IPS-NIHi7 (cell line): ENCODE measurements at regions not wholly inside any gene's neighbourhood (a gene's known extent, or its start where the extent isn't known, plus 50 kb on each side); places are given as distances from the start of the nearest gene placed in this dataset.

Experiments
- DNase-seq: peaks from one replicate; pipeline ENCODE4 v3.0.0; 2012; ENCODE audit warnings: mixed read lengths; ENCODE audit errors: extremely low spot score

DNA sequence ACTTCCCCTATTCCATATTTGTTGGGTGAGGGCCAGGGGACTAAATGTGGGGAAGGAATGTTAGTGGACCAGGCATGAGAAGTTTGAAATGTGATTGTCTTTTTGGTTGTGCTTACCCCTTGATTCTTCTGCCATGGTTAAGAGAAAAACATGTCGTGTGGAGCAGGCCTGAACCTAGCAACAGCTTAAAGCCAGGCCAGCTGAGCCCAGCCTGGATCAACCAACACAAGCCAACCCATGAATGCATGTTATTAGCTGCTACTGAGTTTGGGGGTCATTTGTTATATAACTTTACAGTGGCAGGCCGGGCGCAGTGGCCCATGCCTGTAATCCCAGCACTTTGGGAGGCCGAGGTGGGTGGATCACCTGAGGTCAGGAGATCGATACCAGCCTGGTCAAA, 52.4 kb upstream of the TRIO start:
- no peak for DNase-seq

DNA sequence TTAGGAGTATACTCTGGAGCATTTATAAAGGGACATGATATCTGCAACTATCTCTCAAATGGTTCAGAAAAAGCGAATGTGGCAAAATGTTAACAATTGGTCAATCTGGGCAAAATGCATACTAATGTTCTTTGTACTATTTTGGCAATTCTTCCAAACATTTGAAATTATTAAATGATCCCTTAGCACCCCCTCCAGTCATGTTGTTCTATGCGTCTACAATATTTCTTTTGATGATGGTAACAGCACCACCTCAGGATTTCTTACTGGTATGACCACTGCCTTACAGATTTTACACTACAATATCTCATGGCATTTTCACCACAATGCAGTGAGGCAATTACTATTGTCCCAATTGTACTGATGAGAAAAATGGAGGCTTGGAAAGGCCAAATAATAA, 52.9 kb upstream of the TRIO start:
- no peak for DNase-seq

DNA sequence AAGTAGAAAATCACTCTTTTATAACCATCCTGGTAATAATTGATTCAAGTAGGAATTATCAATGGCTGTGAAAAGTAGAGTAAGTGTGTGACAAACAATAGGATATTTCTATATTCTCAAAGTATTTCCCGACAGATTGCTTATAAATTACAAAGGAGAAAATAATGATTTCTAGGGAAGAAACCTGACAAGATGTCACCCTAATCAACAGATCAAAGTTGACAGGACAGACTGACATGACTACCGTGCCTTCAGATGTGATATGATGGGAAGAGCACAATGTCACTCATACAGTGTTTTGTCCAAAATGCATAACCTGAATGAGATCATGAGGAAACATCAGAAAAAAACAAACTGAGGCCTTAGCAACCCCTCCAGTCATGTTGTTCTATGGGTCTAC, 53.9 kb upstream of the TRIO start:
- no peak for DNase-seq

DNA sequence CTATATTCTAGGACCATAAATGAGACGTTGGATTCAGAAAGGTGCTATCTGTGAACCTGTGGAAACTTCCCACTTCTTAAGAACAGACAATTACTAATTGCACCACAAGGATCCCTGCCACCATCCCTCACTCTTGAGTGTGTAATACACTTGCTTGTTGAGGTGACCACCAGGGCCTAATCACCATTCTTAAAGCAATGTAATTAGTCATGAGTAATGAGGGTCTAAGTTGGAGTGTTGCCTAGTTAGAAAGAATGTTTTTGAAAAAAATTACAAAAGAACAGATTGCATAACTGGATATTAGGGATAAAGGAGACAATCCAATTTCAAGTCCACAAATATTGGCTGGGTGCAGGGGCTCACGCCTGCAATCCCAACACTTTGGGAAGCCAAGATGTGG, 56.9 kb upstream of the TRIO start:
- no peak for DNase-seq

DNA sequence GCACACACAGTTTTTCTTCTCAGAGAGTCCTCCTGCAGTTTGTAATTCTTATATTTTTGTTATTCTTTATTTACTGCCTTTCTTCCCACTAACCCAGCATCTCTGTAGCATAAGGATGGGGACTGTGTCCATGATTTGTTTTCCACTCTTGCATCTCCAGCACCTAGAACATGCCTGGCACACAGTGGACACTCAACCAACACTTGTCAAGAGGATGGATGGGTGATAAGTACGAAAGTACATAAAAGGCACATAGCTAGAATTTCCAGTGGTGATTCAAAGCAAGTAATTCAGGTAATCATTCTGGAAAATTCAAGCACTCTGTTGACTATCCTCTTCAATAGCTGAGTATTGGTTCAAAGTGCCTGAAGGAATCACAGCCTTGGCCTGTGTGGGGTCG, 60.2 kb upstream of the TRIO start:
- no peak for DNase-seq

DNA sequence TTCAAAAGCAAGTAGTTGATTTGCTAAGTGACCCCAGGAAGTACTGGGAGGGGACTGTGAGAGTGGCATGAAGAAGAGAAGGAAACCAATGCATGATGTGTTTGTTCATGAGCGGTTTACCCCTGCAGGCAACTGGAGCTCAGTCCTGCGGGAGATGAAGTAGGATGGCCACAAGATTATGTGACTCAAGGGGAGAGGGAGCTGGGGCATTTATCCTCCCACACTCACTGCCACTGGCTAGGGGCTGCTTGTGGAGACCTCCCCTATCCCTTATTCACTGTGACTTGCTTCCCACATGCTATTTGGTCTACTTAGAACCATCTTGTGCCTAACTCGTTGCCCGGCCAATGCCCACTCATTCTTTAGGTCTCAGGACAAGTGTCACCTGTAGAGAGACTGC, 60.6 kb upstream of the TRIO start:
- DNase-seq = no peak

DNA sequence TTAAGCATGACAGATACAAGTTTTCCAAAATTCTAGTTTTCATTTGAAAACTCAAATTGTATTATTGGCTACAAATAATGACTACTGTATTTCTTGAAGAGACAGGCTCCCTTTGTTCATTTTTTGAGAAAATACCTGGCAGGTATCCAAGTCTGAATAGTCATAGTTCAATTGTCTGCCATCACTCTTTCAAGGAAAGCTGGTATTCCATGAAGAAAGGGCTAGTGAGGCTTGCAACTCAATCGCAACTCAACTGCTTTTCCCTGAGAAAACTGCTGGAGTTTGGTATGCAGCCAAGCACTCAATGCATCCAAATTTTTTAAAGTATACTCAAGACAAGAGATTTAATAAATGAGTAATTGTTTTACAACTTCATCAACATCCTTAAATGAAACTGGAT, 61.4 kb upstream of the TRIO start:
- no peak for DNase-seq

DNA sequence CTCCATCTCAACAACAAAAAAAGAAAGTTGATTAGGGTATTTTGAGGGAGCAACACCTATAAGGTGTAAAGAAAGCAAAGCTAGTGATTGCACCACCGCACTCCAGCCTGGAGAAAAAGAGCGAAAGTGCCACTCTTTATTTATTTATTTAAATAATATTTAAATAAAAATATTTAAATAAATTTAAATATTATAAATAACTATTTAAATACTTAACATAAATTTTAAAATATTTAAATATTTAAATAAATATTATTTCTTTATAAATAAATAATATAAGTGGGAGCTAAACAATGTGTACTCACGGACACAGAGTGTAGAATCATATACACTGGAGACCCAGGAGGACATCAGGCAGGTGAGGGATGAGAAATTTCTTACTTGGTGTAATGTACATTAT, 64.4 kb upstream of the TRIO start:
- DNase-seq = no peak

DNA sequence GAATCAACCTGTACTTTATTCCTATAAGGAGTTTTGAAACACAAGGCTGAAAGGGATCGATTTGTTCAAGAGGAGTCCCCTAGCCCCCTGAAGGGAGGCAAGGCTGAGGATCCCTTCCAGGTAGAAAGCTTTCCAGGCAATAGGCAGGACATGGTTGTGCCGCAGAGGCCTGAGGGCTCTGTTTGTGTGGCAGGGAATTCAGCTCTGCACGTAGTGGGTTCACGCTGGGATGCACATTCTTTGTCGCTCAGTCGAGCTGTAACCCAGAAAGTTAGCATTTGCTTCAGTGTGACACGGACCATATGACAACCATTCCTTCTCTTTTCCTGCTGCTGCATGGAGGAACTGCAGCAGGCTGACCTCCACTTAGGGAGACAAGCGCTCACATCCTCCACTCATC, 65.6 kb upstream of the TRIO start:
- no peak for DNase-seq

DNA sequence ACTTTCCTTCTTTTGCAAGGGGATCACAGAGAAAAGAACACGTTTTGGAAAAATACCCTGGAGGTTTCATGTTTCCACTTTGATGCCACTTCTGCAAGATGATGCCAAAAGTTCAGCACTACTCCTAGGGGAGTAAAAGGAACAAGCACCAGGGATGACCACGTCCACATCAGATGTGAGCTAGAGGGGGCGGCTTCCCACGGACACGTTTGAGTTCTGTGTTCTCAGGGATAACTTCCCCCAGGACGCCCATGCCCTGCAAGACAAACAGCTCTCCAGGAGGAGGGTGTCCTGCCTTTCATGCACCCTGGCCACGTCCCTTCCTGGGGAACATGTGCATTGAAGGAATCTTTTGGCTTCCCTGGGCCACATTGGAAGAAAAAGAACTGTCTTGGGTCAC, 66.6 kb upstream of the TRIO start:
- no peak for DNase-seq

DNA sequence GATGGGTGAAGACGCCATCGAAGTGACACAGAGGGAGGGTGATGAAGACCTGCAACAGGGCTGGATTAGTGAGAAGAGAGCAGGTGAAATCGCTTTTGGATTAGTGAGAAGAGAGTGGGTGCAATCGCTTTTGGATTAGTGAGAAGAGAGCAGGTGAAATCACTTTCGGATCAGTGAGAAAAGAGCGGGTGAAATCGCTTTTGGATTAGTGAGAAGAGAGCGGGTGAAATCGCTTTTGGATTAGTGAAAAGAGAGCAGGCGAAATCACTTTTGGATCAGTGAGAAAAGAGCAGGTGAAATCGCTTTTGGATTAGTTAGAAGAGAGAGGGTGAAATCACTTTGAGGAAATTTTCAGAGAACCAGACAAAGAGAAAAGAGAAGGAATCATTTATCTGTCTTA, 67.2 kb upstream of the TRIO start:
- DNase-seq = no peak

DNA sequence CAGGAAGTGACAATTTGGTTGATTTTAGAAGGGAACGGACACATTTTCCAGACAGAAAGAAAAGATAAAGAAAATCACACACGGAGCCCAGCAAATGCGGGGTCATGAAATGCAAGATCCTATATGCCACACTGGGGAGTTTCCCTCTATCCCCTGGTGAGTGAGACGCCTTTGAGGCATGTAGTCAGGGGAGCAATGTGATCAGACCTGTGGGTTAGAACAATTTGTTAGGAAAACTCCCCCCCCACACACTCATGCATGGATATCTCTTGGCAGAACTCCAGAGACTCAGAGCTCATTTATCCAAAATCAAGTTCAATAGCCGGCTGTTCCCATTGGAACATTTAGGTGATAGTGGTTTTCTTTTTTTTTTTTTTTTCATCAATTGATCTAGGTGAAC, 71.7 kb upstream of the TRIO start:
- no peak for DNase-seq

DNA sequence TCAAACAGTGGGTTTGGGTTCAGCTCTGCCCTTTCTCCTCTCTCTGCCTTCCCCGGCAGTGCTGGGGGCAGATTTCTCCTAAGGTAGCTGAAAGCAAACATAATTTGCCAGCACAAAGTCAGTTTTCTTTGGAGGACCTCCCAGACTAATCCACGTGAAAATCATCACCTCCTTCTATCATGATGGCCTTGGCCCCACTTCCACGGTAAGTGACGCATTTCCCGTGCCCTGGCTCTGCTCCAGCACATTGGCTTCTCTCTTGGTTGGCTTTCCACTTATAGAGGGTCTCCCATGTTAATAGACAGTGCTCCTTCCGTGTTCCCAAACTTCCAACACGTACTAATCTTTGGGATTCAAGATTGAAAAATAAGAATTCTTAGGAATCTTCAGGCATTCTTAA, 74.1 kb upstream of the TRIO start:
- no peak for DNase-seq

DNA sequence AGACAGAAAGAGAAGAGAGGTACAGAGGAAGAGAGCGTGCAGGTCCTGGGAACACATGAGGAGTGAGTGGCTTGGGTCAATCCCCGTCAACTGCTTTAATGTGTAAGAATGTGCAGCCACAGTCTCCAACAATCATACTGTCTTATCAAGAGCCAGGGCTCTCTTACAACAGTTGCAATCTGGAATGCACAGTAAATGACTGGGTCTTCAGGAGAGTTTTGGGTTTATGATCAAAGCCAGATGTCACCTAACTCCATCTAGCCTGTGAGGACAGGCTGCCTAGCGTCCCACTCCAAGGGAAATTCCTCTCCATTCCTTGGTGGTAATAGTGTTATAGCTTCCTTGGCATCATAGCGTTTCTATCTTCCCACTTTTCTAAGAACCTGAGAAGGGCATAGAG, 75.0 kb upstream of the TRIO start:
- DNase-seq = no peak

DNA sequence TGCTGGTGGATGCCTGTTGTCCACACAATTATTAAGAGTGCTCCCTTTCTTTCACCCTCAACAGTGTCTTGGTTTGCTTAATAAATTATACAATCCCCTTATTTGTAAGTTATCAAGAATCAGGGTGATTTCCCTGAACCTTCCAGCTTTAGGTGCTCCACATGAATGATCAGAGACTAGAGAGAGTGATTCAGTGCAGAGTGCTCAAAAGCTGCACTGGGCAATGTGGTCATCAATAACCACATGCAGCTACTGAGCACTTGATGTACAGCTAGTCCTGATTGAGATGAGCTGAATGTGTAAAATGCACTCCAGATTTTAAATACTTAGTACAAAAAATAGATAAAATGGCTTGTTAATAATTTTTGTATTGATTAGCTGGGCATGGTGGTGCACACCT, 76.8 kb upstream of the TRIO start:
- no peak for DNase-seq

DNA sequence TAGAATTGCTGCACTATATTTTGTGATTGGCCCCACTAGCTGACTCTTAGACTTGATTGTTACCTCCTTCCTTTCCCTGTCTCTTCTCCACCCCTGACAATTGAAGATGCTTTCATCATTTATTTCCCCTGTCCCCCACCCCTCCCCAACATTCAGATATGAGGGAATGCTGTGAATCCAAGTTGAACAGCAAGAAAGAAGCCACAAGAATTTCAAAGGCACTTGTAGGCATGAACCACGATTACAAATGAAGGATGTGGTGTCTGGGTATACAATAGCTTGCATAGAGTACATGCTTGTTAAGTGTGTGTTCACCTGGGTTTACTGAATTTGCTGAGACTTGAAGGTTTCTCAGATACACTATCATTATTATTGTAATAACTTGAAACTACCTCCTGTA, 78.3 kb upstream of the TRIO start:
- DNase-seq = no peak

DNA sequence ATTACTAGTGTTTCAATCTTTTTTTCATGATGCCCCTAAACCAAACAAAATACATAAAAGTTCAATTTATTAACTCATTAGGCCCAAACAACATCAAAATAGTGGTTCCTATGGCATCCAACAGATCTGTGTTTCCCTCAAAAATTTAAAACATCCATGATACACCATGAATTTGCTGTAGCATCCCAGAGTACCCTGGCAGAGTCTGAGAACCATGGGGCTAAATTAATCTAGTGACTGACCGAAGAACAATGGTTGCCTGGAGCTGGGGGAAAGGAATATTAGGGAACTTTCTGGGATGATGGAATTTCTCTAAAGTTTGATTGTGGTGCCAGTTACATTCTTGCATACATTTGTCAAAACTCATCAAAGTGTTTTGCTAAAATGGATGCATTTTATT, 79.5 kb upstream of the TRIO start:
- no peak for DNase-seq

DNA sequence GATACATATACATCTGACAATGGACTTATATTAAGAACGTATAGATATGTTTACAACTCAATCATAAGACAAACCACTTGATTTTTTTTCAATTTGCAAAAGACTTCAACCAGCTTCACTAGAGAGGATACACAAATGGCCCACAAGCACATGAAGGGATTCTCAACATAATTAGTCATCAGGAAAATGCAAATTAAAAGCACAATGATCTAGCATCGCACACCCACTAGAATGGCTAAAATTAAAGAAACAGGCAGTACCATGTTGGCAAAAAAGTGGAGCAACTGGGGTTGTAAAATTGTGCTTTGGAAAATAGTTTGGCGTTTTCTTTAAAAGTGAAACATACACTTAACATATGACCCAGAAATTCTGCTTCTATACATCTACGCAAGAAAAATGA, 80.0 kb upstream of the TRIO start:
- no peak for DNase-seq

DNA sequence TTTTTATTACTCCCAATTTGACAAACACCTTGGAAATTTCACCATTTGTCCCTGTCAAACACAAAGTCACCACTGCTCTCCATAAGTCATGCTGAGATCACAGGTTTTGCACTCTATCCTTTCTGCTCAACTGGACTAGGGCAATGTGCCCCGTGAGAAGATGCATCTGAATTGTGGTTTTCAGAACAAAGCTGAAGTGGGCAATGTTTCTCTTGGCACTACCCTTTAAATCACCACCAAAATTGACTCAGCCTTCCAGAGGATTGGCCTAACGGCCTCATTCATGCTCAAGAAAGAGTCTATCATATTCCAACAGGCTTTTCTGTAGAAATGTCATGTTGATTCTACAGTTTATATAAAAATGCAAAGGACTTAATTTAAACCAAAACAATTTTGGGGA, 81.0 kb upstream of the TRIO start:
- no peak for DNase-seq

DNA sequence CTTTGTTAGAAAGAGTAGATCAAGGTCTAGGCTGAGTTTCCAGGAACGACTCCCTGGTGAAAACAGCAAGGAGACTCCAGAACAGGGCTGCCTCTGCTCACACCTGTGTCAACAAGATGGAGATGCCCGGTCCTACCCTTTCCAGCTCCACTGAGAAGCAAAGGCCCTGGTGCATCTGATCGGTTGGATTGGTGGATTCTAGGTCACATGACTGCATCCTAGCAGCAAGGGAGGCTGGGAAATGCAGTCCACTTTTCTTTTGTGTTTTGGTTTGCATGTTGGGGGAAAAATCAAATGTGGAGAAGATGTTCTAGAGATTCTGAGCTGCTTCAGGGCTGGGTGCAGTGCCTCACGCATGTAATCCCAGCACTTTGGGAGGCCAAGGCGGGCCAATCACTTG, 82.0 kb upstream of the TRIO start:
- DNase-seq = no peak

DNA sequence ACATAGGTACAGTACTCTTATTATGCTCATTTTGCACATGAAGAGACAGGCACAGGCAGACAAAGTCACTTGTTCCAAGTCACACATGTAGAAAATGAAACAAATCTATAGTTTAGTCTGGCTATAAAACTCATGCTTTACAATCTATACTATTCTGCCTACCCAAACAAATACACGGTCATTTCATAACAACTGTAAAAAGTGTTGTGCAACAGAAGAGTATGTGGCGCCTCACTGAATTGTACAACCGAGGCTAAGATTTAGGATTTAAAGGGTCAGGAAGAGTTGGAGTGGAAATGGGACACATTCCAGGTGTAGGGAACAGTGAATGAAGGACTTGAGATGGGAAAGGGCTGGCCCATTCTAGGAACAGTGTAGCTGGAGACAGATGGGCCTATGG, 82.9 kb upstream of the TRIO start:
- no peak for DNase-seq

DNA sequence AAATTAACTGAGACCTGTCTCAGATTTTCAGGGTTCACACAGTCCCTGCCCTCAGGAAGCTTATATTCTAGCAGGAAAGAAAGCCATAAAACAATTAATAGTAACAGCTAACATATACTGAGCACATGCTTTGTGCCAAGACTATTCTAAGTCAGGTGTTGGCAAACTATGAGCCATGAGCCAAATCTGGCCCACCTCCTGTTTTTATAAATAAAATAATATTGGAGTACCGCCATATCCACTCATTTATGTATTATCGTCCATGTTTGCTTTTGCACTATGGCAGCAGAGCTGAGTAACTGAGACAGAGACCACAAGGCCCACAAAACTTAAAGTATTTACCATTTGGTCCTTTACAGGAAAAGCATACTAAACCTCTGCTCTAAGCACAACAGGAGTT, 83.3 kb upstream of the TRIO start:
- no peak for DNase-seq

DNA sequence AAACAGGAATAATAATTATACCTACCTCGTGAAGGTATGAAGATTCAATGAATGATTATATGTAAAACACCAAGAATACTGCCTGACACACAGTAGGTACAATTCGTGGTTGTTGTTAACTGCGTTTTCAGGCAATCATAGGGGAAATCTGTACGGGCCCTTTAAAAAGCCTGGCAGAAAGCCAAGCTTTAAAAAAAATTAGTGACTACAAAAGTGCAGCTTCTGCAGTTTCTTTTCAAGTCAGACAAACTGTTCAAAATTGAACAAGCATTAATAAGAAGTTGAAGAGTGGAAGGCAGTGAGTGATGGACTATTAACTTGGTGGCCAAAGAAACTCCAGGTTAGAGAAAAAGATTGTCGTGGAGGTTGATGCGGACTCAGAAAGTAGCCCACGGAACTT, 85.9 kb upstream of the TRIO start:
- DNase-seq = no peak

DNA sequence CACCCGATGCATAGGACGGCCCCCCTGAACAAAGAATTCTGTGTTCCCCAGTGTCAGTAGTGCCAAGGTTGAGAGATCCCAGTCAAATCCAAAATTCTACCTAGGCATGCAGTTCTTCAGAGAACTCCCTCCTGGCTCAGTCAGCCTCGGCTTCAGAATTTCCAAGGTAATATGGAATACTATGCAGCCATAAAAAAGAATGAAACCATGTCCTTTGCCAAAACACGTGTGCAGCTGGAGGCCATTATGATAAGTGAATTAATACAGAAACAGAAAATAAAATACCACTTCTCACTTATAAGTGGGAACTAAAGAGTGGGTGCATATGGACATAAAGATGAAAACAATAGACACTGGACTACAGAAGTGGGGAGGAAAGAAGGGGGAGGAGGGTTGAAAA, 87.1 kb upstream of the TRIO start:
- DNase-seq = no peak
